IPS DF 19.7 (cell line): ENCODE measurements at regions not wholly inside any gene's neighbourhood (a gene's known extent, or its start where the extent isn't known, plus 50 kb on each side); places are given as distances from the start of the nearest gene placed in this dataset.
A peak's percentile ranks its signal among the peaks of the same experiment; 100 is the strongest.

Experiments
- DNase-seq: peaks from one replicate; pipeline ENCODE4 v3.0.0-alpha.2; 2013; ENCODE audit warnings: low read depth, low spot score

DNA sequence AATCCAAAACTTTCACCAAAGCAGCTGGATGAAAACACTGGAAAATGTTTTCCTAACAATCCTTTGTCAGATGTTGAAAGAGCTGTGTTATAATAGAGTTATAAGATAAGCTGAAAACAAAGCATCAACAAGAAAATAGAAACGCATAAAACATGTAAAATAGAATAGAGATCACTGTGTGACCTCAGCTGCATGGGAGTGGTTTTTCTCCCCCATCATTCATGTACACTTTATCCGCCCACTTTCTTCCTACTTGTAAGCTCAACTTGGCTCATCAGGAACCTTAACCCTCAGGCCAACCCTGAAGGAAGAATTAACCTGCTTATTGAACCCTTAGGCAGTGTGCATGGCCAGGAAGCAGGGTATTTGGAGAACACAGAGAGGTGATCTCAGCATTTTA, 238.5 kb upstream of the PMFBP1 start:
- DNase-seq, result no peak

DNA sequence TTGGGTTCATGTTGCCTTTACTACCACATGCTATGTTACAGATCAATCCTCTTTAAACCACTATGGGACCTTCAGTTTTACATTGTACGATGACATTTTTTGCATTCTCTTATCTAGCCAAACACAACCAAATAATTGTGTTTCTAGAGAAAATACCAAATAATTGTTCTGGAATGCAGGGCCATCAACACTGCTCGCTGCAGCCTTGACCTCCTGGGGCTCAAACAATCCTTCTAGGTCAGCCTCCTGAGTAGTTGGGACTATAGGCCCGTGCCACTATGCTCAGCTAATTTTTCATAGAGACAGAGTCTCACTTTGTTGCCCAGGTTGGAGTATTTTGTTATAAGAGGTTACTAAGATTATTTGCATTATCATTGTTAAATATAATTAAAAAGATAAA, 237.5 kb upstream of the PMFBP1 start:
- no peak for DNase-seq

DNA sequence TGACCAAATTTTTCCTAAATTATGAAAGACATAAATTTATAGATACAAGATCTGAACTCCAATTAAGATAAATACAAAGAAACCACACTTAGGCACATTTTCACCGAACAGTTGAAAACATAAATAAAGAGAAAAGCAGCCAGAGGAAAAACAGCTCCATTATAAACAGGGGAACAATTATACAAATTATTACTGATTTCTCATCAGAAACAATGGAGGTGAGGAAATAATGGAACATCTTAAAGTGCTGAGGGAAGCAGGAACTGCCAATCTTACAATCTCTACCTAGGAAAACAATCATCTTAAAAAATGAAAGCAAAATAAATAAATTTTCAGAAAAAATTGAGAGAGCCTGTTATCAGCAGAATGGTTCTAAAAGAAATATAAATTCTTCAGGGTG, 234.4 kb upstream of the PMFBP1 start:
- no peak for DNase-seq

DNA sequence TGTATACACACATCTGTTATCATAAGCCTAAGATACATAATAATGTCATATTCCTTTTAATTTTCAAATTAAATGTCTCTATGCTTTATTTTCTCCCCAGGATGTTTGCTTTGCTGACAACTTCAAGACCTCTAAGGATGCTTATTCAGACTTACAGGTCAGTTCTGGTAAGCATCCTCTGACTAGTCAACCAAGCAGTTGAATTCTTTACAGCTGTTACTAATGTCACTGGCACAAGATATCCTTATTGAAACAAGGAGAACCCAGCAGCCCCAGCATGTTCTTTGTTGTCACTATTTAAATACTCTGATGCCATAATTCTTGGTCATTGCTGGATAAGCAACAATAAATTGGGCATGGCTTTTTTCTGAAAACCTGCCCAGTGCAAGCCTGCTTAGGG, 232.3 kb upstream of the PMFBP1 start:
- DNase-seq, result no peak

DNA sequence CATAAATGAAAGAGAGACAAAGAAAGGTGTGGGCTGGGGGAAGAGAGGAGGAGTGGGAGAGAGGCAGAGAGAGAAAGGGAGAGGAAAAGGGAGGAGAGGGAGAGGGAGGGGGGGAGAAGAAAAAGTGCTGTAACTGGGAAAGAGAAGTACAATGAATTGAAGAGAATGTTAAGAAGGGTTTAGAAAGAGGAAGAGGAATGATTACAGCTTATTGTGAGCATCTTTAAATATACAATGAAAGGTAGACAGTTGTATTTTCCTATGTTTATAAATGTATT, 229.1 kb upstream of the PMFBP1 start:
- DNase-seq, result no peak

DNA sequence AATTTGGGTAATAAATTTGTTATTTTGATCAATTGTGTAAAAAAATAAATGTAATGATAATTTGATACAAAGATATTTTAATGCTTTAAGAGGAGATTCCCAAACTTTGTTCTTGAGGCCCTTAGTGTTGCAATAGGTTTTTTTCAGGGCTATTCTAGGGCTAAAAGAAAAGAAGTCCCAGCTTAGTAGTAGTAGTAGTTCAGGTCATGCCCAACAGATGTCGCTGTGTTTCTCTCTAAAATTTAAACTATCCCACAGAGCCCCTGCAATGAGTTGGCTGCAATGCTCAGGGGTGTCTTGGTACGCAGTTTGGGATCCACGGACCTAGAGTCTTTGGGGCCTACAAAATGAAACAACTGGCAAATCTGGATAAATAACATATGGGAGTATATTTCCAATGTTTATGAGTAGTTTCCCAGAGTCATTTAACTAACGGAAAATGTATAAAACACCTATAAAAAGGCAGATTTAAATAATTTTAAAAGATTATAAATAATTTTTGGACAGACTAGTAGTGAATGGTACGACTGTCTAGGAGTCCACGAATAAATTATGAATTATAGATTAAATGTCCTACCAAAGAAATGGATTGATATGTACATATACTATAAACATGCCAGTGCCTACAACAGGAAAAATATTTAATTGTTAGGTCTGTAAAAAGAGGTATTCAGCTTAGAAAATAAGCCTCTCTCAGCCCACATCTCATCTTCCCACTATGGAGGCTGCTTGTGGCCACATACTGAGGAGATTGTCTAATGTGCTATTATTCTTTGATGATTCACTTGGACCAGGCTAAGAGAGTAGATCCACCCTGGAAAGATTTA, 228.5 kb upstream of the PMFBP1 start:
- DNase-seq, result peak; percentile 40

DNA sequence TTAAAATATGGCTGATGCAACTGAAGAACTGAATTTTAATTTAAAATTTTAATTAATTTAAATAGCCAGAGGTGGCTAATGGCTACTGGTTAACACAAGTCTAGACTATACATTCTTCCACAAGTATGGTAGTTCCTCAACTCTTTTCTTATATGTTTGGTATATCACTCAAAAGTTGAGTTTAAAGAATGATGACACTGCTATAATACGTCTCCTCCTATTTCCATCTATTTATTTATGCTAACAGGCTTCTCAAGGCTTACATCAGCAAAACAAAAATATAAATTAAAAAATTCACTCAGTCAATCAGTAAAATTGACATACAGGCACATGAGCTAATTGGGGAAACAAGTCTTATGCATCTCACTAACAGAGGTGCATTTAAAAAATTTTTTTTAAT, 227.9 kb upstream of the PMFBP1 start:
- no peak for DNase-seq

DNA sequence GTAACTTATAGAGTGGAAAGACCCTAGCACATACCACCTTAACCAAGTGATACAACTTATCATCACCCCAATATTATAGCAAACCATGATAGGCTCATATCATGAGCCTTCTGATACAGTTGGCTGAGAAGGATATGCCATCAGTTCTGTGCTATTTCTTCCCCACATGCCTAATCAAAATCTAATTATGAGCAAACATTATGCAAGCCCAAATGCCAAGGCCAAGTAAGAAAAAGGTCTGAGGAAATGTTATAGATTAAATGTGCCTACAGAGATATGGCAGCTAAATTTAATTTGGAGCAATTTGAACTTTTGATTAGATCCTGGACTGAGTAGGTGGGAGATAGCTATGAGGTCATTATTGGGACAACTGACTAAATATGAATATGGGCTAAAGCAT, 225.9 kb upstream of the PMFBP1 start:
- no peak for DNase-seq

DNA sequence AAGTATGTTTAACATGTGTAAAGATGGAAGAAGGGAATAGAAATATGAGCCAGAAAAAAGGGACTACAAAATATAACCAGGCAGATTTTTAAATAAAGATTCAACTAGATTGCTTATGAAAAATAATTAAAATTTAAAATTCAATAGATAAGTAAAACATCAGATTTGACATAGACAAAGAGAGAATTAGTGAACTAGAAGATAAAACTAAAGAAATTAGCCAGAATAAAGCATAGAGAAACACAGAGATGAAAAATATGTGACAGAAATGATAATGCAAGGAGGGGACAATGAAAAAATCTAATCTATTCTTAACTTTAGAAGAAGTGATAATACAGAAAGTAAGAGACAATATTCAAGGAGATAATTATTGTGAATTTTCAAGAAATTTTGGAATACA, 222.6 kb upstream of the PMFBP1 start:
- no peak for DNase-seq

DNA sequence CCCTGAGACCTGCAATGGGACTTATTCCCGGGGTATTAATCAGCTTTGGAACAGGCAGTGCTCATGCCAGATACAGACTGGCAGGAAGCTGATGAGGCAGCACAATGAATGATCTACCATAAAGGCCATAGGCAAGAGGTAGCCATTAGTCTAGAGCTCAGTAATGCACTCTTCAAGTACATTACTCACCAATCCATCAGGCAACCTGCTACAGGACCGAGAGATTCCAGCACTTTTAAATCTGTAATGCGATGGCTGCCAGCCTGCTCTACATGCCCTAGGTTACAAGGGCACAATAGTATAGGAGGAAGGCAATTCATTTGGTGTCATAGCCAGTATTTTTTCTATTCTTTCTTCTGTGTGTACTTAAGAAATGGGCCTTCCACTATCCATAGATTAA, 217.8 kb upstream of the PMFBP1 start:
- no peak for DNase-seq

DNA sequence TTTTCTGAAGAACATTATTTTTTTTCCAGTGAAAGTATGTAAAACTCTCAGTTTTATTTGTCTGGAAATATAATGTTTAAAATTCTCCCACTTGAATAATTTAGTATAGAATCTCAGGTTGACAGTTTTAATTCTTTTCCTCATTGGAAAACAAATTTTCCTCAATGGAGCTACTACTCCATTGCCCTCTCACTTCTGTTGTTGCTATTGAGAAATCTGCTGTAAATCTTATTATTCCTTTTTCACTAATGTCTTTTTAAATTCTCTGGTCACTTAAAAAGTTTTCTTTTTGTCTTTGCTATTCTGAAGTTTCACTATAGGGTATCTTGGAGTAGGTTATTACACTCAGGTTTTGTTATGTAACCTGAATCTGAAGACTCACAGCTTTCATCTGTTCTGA, 216.1 kb upstream of the PMFBP1 start:
- no peak for DNase-seq

DNA sequence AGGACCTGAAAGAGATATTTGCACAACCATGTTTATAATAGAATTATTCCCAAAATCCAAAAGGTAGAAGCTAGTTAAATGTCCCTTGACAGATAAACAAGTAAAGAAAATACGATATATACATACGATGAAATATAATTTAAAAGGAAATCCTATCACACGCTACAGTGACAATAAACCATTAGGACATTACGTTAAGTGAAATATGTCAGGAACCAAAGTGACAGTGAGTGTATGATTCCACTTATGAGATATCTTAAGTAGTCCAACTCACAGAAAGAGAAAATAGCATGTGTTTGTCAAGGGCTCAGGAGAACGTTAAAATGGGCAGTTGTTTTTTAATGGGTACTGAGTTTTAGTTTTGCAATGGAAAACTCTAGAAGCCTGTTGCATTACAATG, 212.7 kb upstream of the PMFBP1 start:
- DNase-seq, result no peak

DNA sequence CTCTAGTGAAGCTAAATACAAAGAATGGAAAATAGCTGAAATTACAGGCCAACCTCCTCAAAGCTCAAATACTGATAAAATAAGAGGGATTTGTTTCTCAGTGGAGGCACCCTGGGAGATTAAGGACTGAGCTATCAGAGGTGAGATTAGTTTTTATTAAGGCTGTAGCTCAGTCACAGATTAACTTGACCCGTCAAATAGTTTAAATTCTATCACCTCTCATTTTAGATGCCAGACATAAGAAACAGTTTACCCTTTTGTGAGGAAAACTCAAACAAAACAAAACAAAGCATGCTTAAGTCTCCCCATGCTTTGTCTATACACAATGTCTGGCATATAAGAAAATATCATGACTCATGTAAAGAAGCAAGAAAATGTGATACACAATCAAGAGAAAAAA, 208.3 kb upstream of the PMFBP1 start:
- no peak for DNase-seq

DNA sequence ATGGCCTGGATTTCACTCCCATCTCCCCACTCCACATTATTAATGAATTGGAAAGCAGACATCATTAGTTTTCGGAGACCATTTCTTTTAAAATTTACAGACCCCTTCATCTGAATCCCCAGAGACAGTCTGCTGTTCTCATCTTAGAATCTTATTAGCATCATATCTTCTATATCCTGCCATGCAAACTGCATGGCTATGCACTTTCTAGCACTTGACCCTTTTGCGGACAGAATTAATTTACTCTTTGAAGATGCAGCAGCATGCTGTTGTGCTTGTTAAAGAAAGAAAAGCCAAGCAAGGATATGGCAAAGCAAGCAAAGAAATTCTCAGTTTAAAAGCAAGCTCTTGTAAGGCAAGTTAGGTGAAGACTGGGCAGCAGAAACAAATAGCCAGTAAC, 201.2 kb upstream of the PMFBP1 start:
- no peak for DNase-seq

DNA sequence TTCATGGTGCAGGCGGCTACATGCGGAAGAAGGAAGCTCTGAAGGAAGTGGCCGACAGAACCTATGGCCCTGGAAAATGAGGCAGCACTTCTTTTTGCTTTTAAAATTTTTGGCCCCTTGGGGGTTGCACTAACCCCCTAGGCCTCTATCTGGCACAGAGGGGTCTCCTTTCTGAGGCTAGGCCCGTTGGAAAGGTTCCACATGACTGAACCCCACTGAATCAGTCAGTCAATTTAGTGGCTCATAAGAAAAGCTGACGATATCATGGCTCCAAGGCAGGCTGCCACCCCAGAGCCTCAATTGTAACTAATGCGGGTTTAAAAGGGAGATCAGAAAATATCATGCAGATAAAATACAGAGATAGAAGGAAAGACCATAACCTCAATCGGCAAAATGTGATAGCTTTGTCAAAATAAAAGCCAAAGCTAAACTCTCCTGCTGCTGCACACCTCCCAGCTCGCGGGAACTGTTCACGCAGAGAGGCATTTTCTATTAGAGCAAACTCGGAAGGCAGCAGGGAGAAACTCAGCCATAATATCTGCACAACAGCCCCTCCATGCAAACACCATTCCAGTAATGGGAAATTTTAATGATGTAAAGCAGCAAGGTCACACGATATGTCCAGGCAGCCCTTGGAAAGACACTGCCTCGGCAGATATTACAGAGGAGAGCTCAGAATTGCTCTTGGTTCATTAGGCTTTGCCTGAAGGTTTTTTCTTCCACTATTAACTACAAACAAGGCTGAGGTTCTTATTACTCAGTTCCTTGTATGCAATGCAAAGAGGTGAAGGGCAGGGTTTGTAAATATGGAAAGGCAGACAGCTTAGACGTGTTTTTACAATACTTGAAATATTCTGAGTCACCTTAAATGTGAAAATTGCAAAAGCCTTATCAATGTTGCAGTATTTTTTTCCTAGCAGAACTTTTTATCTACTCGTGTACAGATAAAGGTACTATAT, 200.4 kb upstream of the PMFBP1 start:
- no peak for DNase-seq

DNA sequence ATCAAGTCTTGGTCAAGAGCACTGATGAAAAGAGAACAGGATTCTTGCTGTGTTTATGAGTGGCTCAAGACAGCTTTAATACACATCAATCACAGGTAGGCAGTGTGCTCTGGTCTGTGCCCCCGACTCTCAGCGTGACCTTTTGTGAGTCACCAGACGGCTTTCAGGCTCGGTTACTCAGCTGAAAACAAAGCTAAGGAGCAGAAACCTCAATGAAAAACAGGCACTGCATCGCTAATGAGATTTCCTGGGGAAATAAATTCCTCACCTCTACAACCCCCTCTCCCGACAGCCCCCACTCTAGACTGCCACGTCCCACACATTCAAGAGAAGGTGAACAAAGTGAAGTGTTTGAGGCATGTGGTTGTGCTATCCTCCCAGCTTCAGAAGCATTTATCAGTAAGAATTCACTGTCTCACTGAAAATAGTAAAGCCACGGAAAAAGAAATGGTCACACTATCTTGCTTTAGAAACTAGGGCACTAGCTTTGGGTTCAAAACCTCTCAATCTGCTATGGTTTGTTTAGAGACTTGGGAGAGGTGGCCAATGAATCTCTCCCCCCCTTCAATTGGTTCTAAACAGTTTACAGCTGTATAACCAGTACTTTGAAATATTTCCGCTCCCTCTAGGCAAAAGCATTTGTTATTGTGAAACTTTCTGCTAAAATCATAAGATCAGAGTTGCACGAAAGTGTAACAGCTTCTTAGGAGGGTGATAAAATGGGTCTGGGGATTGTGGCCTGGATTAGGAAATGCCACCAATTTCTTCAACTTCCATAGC, 199.5 kb upstream of the PMFBP1 start:
- peak; percentile 52 for DNase-seq

DNA sequence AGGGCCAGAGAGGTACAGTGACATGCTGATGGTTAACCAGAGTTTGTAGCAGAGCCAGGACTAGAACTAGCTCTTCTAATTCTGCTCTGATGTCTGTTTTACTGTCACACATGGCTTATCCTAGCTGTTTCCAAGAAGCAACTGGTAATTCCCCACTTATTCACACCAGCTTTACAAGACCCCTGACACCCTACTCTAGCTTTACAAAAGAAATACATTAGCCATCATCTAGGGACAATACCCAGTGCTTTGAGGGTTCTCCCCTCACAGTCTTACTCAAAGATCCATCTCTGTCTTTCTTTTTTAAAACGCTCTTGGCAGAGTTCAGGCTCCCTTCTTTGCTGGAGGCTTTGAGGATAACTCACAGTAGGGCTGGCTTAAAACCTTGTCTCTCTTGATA, 197.3 kb upstream of the PMFBP1 start:
- no peak for DNase-seq

DNA sequence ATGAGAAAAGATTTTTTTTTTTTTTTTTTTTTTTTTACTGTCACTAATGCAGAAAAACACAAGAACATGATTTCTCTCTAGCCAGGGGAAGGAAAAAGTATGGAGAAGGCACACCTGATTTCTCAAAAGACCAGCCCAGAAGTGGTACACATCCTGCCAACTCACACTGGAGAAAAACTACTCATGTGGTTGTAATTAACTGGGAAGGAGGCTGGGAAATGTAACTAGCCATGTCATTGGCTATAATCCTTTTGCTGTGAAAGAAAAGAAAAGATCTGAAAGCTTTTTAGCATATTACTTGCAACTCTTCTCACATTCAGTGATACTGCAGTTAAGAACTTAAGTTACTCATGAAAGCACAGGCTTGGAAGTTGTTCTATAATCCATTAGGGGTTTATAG, 195.9 kb upstream of the PMFBP1 start:
- DNase-seq, result no peak

DNA sequence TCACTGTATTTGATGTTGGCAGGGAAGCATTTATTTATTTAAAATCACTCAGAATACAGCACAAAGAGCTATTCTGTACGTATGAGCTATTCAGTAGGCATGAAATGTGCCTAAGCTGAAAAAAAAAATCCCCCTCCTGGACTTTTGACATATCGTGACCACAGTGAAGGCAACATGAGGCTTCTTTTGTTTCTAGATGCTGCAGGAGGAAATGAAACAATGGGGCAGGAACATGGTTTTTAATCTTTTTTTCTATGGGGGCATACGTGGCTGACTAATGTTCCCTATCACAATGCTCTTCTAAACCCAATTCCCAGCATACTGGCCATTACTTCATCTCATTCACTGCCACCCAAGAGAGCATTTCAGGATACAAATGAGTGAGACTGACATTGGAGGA, 191.0 kb upstream of the PMFBP1 start:
- DNase-seq, result no peak

DNA sequence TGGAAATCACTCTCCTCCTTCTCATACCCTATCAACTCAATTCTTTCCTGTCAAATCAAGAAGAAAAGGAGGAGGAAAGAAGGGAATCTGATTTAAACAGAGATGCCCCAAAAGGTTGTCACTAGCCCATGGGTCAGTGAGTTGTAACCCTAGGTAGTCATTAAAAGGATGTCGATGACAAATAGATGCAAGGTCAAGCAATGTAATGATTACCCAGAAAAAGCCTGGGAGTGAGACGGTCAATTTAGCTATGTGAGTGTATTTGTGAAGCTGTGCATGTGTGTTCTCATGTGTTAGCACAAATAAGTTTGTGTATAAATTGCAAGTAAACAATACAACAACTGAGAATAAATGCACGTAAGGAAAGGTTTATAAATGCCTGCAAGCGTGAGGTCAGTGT, 190.5 kb upstream of the PMFBP1 start:
- no peak for DNase-seq

DNA sequence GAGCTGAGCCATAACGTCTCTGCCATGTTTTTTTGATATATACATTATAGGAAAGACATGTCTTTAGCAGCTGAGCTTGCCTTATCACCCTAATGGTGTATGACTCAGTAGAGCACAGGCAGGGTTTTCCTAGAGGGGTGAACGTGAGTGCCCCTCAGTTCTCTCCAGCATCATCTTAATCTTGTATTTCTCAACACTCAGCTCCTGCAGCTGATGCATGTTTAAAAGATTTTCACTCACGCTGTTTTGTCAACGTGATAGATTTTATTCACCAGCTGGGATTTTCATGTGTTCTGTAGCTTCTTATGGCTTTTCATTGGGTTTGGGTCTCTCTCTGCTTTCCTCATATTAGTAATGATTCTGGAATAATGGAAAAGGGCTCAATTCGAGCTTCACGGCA, 186.0 kb upstream of the PMFBP1 start:
- DNase-seq, result no peak

DNA sequence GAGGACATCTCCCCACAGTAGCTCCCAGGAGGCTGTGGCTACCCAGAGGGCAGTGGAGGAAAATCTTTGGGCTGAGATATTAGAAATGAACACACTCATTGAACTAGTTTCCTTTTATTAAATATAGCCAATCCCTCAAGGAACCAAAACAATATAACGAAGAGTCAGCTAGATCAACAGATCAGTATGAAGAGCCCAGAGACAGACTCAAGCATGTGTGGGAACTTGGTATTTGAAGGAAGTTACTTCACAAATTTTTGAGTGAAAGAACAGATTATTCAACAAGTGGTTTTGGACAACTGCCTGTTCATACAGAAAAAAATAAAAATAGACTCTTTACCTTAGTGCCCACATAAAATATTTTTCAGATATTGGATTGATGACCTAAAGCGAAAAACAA, 183.6 kb upstream of the PMFBP1 start:
- no peak for DNase-seq
